Upper lobe of left lung (tissue), 6 donors: ENCODE measurements at regions not wholly inside any gene's neighbourhood (a gene's known extent, or its start where the extent isn't known, plus 50 kb on each side); places are given as distances from the start of the nearest gene placed in this dataset.
A peak's percentile ranks its signal among the peaks of the same experiment; 100 is the strongest.

Source experiments
- ATAC-seq, 2 donors: fragments of 200-7000 bp; cut with Tn5 transposase; one replicate each; pipeline ENCODE4 v1.9.1; 2022; ENCODE audit warnings: mild to moderate bottlenecking in 2 of 2, moderate library complexity in 2 of 2; ENCODE audit not compliant: low FRiP score in 2 of 2
- DNase-seq, 2 donors: peaks; one replicate each; pipeline ENCODE4 v3.0.0-alpha.2; 2019 to 2020
- H3K27ac ChIP-seq, 4 donors: fragments of 200-600 bp; sonication (generic); one replicate each; pipeline ENCODE4 v1.5.1; 2016 to 2019
- H3K27me3 ChIP-seq, 4 donors: fragments of 200-600 bp; sonication (generic); one replicate each; pipeline ENCODE4 v1.5.1; 2017 to 2019
- H3K36me3 ChIP-seq, 4 donors: fragments of 200-600 bp; sonication (generic); one replicate each; pipeline ENCODE4 v1.5.1; 2016 to 2019
- H3K4me1 ChIP-seq, 4 donors: fragments of 200-600 bp; sonication (generic); one replicate each; pipeline ENCODE4 v1.5.1; 2018 to 2019
- H3K4me3 ChIP-seq, 4 donors: fragments of 200-600 bp; sonication (generic); one replicate each; pipeline ENCODE4 v1.5.1; 2017 to 2019; ENCODE audit warnings: mild to moderate bottlenecking in 2 of 4, moderate library complexity in 1 of 4
- H3K9me3 ChIP-seq, 4 donors: fragments of 200-600 bp; sonication (generic); one replicate each; pipeline ENCODE4 v1.5.1; 2018 to 2019
- EP300 ChIP-seq, 4 donors: sonication (generic); formaldehyde crosslinking; IDR thresholded peaks; one replicate each; pipeline ENCODE4 v1.5.1; 2017; ENCODE audit warnings: antibody characterized with exemption in 4 of 4, control low read depth in 2 of 4
- POLR2A ChIP-seq, 4 donors: fragments of 450-650 bp; IDR thresholded peaks; one replicate each; pipeline ENCODE4 v1.5.1; 2016 to 2017; ENCODE audit warnings: antibody characterized with exemption in 4 of 4, mild to moderate bottlenecking in 2 of 4
- POLR2AphosphoS5 ChIP-seq, 2 donors: sonication (generic); formaldehyde crosslinking; IDR thresholded peaks; one replicate each; pipeline ENCODE4 v1.5.1; 2017; ENCODE audit warnings: antibody characterized with exemption in 2 of 2
- WGBS, 2 donors: methylation state at CpG; one replicate each; pipeline ENCODE4 v1.1.5; 2017 to 2018; 5-methylcytosine and 5-hydroxymethylcytosine counted together
- TF ChIP-seq, protein P1 (sequence below), 6 experiments: fragments of 450-650 bp in 4 of 6; fragments of 200-600 bp in 2 of 6; sonication (generic) in 2 of 6; IDR thresholded peaks; one replicate each; pipeline ENCODE4 v1.5.1; 2016 to 2019; ENCODE audit warnings: antibody characterized with exemption in 6 of 6
- donor health status: DM: no; HTN: no; CAD: no; lungs with moderate emphysema.
- donor health status: DM: no; HTN: yes; CAD: no; lungs with severe emphysema.

DNA sequence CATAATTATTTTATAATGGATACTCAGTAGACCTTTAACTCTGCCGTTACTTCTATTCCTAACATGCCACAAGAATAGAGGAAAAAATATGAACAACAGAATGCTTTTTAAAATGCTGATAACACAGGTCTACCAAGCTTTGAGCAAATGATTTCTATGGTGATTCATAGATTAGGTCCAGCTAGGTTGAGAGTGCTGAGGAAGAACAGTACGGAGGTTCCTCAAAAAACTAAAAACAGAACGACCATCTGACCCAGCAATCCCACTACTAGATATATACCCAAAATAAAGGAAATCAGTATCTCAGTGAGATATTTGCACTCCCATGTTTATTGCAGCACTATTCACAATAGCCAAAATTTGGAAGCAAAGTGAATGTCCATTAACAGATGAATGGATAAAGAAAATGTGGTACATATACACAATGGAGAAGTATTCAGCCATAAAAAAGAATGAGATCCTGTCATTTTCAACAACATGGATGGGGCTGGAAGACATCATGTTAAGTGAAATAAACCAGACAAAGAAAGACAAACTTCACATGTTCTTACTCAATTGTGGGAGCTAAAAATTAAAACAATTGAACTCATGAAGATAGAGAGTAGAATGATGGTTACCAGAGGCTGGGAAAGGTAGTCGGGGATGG lies 111.6 kb upstream of the SERTAD2 start:
- TF ChIP-seq, protein P1, sequence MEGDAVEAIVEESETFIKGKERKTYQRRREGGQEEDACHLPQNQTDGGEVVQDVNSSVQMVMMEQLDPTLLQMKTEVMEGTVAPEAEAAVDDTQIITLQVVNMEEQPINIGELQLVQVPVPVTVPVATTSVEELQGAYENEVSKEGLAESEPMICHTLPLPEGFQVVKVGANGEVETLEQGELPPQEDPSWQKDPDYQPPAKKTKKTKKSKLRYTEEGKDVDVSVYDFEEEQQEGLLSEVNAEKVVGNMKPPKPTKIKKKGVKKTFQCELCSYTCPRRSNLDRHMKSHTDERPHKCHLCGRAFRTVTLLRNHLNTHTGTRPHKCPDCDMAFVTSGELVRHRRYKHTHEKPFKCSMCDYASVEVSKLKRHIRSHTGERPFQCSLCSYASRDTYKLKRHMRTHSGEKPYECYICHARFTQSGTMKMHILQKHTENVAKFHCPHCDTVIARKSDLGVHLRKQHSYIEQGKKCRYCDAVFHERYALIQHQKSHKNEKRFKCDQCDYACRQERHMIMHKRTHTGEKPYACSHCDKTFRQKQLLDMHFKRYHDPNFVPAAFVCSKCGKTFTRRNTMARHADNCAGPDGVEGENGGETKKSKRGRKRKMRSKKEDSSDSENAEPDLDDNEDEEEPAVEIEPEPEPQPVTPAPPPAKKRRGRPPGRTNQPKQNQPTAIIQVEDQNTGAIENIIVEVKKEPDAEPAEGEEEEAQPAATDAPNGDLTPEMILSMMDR (IDR thresholded peaks at IDR 0.05): no peak
- Histone ChIP-seq H3K4me3 (no peak overlapping the region), H3K27me3 (no peaks in the 10 kb centered on the region), H3K36me3 (no peaks in the 10 kb centered on the region), H3K27ac (no peak overlapping the region), H3K4me1 (peaks cover 13 to 16% (median 14%) of the 10 kb centered on the region in 4 donors), H3K9me3 (no peaks in the 10 kb centered on the region)
- ATAC-seq (no peak), DNase-seq (no peak)
- 77% methylated on average over 4 of the region's 4 CpGs for WGBS, 2 donors

DNA sequence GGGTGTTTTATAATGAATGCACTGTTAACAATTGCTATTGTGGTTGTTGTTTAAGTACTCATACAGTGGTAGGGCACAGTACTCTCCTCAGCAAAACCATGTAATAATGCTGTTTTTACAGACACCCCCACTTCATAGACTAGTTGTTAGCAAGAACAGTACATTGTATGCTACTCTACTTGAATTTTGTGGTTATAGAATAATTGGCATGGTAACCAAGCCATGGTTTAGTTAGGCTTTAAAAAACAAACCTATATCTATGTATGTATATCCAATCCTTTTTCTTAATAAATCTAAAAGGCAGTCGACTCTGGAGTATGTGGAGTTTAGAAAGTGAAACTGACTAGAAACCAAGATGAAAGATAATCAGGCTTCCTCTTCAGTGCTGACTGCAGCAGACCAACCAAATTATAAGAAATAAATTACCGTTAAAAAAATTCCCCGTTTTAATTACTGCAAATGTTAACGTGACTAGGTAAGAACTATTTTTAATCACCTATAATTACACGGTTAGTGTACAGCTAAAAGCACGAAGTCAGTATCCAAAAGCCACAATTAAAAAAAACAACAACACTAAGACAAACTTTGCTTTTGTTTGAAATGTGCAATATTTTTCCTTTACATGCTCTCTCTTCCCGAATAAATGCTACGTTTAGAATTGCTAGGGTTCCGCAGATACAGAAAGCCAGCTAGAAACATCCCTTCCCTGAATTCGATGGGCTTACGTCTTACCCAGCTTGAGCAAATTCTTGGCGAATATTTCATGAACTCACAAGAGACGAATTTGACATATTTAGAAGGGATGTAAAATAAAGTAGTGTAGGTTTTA lies 113.3 kb upstream of the SERTAD2 start:
- no peak for TF ChIP-seq EP300 (IDR thresholded peaks at IDR 0.05)
- TF ChIP-seq, protein P1 (IDR thresholded peaks at IDR 0.05): no peak
- no peak for TF ChIP-seq POLR2A (IDR thresholded peaks at IDR 0.05)
- no peak for TF ChIP-seq POLR2AphosphoS5 (IDR thresholded peaks at IDR 0.05)
- DNase-seq (no peak), ATAC-seq (no peak)
- Histone ChIP-seq H3K27me3 (no peaks in the 10 kb centered on the region), H3K9me3 (no peaks in the 10 kb centered on the region), H3K4me3 (peak overlapping the region; percentile 46 to 79 (median 60)), H3K4me1 (peaks cover 13 to 16% (median 14%) of the 10 kb centered on the region in 4 donors), H3K27ac (peak overlapping the region; percentile 96 to 99 (median 98)), H3K36me3 (no peaks in the 10 kb centered on the region)
- 3 to 9% methylated on average over 13 of the region's 13 CpGs for WGBS, 2 donors

DNA sequence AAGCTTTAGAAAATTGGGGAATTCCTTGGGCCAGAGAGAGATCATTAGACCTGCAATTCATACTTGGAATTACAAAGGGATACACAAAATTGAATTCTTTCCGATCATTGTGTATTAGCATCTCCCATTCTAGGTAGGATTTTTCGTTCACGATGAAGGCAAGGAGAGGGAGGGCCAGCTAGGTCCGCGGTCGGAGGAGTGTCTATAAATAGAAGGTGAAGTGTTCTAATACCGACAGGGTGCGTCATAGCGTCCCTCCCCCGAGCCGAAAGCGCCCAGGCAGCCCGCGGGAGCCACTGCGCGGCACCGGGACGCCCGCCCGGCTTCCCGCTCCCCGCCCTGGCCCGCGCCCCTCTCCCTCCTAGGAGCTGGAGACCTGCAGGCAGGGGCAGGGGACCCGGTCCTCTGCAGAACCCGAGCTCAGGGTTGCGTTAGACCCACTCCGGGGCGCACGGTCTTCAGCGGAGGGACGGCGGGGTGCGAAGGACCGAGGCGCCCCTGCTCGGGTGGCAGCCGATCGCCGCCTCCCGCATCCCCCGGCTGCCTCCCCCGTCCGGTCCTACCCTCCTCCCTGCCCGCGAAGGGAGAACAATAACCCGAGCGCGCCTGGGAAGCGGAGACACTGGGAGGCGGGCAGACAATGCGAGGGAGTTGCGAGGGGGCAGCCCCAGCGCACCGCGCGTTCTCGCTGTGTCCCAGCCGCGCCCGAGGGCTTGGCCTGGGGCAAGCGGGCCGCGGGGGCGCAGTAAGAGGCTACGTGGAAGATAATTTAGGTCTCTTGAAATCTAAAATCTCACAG lies 114.2 kb upstream of the SERTAD2 start:
- H3K27me3 ChIP-seq: no peaks in the 10 kb centered on the region
- WGBS, 2 donors: 0 to 1% methylated on average over 12 to 32 of the region's 66 CpGs
- H3K9me3 ChIP-seq: no peaks in the 10 kb centered on the region
- TF ChIP-seq, protein P1 (IDR thresholded peaks at IDR 0.05): peak in 2 of 6 experiments; percentile 21 to 23
- TF ChIP-seq EP300 (IDR thresholded peaks at IDR 0.05): peak in 2 of 4 donors; percentile 3 to 77
- TF ChIP-seq POLR2AphosphoS5 (IDR thresholded peaks at IDR 0.05): peak; percentile 82 to 97
- peak in 3 of 4 donors; percentile 90 to 98 (median 94) for TF ChIP-seq POLR2A (IDR thresholded peaks at IDR 0.05)
- H3K36me3 ChIP-seq: no peaks in the 10 kb centered on the region
- H3K4me3 ChIP-seq: peak overlapping the region; percentile 54 to 79 (median 62)
- ATAC-seq (peak; percentile 96 to 97), DNase-seq (peak; percentile 94 to 95)
- H3K27ac ChIP-seq: peak overlapping the region; percentile 96 to 99 (median 98)
- peaks cover 13 to 16% (median 14%) of the 10 kb centered on the region in 4 donors for H3K4me1 ChIP-seq

DNA sequence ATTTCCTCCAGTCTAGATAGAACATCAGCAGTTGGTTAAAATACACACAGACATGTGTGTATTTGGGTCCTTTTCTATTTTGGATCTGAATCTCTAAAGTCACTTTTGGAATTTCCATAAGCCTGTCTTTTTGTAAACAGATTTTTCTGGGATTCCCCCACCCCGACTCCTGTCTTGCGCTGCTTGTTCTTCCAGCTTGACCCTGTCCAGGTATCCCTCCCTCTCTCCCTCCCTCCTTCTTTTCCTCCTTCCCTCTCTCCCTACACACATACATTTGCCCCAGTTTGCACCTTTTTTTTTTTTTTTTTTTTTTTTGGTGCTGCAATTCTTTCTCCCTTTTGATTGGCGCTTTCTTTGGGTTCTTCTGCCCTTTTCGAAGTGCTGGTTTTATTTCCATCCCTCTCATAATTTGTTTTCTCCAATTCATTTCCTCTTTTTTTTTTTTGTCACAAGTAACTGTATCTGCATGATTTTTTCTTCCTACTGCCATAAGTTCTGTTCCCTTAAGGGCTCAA lies 114.8 kb upstream of the SERTAD2 start:
- TF ChIP-seq EP300 (IDR thresholded peaks at IDR 0.05) (no peak), POLR2A (IDR thresholded peaks at IDR 0.05) (no peak), POLR2AphosphoS5 (IDR thresholded peaks at IDR 0.05) (no peak)
- TF ChIP-seq, protein P1 (IDR thresholded peaks at IDR 0.05): no peak
- ATAC-seq (no peak), DNase-seq (no peak)
- Histone ChIP-seq H3K9me3 (no peaks in the 10 kb centered on the region), H3K27me3 (no peaks in the 10 kb centered on the region), H3K4me3 (peak overlapping the region; percentile 54 to 79 (median 62)), H3K27ac (peak overlapping the region; percentile 96 to 99 (median 98)), H3K36me3 (no peaks in the 10 kb centered on the region), H3K4me1 (peaks cover 13 to 16% (median 14%) of the 10 kb centered on the region in 4 donors)
- 30 to 40% methylated on average over 4 of the region's 4 CpGs for WGBS, 2 donors
